ENCODE measurements at regions not wholly inside any gene's neighbourhood (a gene's known extent, or its start where the extent isn't known, plus 50 kb on each side); places are given as distances from the start of the nearest gene placed in this dataset.

GRCh38 chr11:7167976-7168740, 79.4 kb downstream of the RBMXL2 start:
- no peaks in the 10 kb centered on the region for H3K27me3 ChIP-seq
- intact Hi-C loops (cut with DNase I; ENCODE audit: low total_unique reads), result no loop called here
- TF ChIP-seq POLR2A (IDR thresholded peaks at IDR 0.05), result no peak
- no peak for TF ChIP-seq CTCF (IDR thresholded peaks at IDR 0.05)
- no peaks in the 10 kb centered on the region for H3K4me1 ChIP-seq
- H3K9me3 ChIP-seq, result no peaks in the 10 kb centered on the region
- no peak for DNase-seq
- no peak overlapping the region for H3K27ac ChIP-seq
- H3K36me3 ChIP-seq, result no peaks in the 10 kb centered on the region
- no peak overlapping the region for H3K4me3 ChIP-seq

GRCh38 chr11:7168741-7168990, 79.9 kb downstream of the RBMXL2 start:
- no peak for DNase-seq
- Histone ChIP-seq H3K9me3 (no peaks in the 10 kb centered on the region), H3K36me3 (no peaks in the 10 kb centered on the region), H3K27me3 (no peaks in the 10 kb centered on the region), H3K27ac (no peak overlapping the region), H3K4me3 (no peak overlapping the region), H3K4me1 (no peaks in the 10 kb centered on the region)
- intact Hi-C loops (cut with DNase I; ENCODE audit: low total_unique reads), result no loop called here
- no peak for TF ChIP-seq POLR2A (IDR thresholded peaks at IDR 0.05)
- no peak for TF ChIP-seq CTCF (IDR thresholded peaks at IDR 0.05)

GRCh38 chr11:7170431-7170830, 81.3 kb upstream of the SYT9 start:
- no peak for DNase-seq
- no peak overlapping the region for H3K4me3 ChIP-seq
- no peaks in the 10 kb centered on the region for H3K36me3 ChIP-seq
- H3K27ac ChIP-seq, result no peak overlapping the region
- no peaks in the 10 kb centered on the region for H3K9me3 ChIP-seq
- intact Hi-C loops (cut with DNase I; ENCODE audit: low total_unique reads), result no loop called here
- TF ChIP-seq CTCF (IDR thresholded peaks at IDR 0.05) (no peak), POLR2A (IDR thresholded peaks at IDR 0.05) (no peak)
- H3K27me3 ChIP-seq, result no peaks in the 10 kb centered on the region
- no peaks in the 10 kb centered on the region for H3K4me1 ChIP-seq

- intact Hi-C loops (cut with DNase I; ENCODE audit: low total_unique reads), result no loop called here
- no peak for DNase-seq
- no peak for TF ChIP-seq CTCF (IDR thresholded peaks at IDR 0.05)
- no peak for TF ChIP-seq POLR2A (IDR thresholded peaks at IDR 0.05)
- H3K4me1 ChIP-seq, result no peaks in the 10 kb centered on the region
- H3K27ac ChIP-seq, result no peak overlapping the region
- no peaks in the 10 kb centered on the region for H3K36me3 ChIP-seq
- no peaks in the 10 kb centered on the region for H3K27me3 ChIP-seq
- no peak overlapping the region for H3K4me3 ChIP-seq
- no peaks in the 10 kb centered on the region for H3K9me3 ChIP-seq
Observed at GRCh38 chr11:7175007-7175406, 76.7 kb upstream of the SYT9 start.

- Histone ChIP-seq H3K4me1 (no peaks in the 10 kb centered on the region), H3K27me3 (no peaks in the 10 kb centered on the region), H3K9me3 (peaks cover 0 to 3% of the 10 kb centered on the region in 2 donors), H3K36me3 (no peaks in the 10 kb centered on the region), H3K4me3 (no peak overlapping the region), H3K27ac (no peak overlapping the region)
- intact Hi-C loops (cut with DNase I; ENCODE audit: low total_unique reads), result no loop called here
- TF ChIP-seq CTCF (IDR thresholded peaks at IDR 0.05) (no peak), POLR2A (IDR thresholded peaks at IDR 0.05) (no peak)
- DNase-seq, result no peak
Observed at GRCh38 chr11:7186190-7186589, 65.5 kb upstream of the SYT9 start.
